CD1c-positive myeloid dendritic cell (primary cell): ENCODE measurements at regions not wholly inside any gene's neighbourhood (a gene's known extent, or its start where the extent isn't known, plus 50 kb on each side); places are given as distances from the start of the nearest gene placed in this dataset.

Experiments used
- DNase-seq: peaks from one replicate; pipeline ENCODE4 v3.0.0-alpha.2; 2016; ENCODE audit errors: extremely low spot score

DNA sequence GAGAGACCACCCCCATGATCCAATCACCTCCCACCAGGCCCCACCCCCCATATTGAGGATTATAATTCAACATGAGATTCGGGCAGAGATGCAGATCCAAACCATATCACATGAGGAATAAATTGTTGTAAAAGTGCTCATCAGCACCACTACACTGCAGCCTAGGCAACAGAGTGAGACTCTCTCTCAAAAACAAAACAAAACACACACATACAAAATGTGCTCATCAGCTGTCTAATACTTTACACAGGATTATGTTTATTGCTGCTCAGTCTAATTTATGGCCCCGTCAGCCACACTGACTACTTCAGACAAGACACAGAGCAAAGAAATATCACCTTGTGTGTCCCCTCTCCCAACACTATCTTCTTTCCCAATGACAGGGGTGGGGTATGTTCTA, 72.9 kb upstream of the PPM1J start:
- no peak for DNase-seq

DNA sequence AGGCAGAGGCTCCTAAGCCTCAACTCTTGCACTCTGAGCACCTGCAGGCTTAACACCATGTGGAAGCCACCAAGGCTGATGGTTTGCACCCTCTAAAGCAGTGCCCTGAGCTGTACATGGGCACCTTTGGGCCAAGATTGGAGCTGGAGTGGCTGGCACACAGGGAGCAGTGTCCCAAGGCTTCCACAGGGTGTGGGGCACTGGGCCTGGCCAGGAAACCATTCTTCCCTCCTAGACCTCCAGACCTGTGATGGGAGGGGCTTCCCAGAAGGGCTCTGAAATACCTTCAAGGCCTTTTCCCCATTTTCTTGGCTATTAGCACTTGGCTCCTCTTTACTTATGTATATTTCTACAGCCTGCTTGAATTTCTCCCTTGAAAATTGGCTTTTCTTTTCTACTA, 67.9 kb upstream of the PPM1J start:
- no peak for DNase-seq

DNA sequence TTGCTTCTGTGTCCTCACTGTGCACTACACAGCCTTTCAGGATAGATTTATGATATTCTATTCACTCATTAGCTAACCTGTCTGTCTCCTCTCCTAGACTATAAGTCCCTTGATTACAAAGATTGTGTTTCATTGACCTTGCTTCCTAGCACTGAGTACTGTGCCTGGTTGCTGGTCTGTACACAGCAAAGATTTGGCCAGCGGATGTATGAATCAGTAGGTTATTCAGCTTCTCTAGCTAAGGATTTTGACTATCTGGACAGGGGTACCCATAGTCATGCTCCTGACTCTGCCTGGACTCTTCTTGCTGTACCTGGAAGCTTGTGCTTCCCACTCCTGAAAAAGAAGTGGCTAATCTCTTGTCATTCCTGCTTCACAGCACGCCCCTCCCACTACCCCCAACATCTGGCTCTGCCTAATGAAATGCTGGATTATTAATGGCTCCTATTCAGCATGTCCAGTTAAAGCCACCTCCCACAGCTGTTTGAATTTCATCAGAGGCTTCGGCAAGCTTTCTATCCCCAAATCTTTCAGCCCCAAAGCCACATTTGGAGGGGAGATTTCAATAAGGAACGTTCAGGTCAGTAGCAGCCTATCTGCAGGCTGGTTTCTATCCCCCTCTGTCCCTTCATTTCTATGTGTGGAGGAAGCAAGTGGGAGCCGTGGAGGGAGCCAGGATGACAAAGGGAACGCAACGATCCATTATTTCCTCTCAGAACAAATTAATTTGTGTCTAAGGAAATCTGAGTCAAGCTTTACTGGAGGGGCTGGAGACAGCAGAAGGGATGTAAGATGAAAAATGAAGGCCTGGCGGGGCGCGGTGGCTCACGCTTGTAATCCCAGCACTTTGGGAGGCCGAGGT, 64.8 kb upstream of the PPM1J start:
- no peak for DNase-seq

DNA sequence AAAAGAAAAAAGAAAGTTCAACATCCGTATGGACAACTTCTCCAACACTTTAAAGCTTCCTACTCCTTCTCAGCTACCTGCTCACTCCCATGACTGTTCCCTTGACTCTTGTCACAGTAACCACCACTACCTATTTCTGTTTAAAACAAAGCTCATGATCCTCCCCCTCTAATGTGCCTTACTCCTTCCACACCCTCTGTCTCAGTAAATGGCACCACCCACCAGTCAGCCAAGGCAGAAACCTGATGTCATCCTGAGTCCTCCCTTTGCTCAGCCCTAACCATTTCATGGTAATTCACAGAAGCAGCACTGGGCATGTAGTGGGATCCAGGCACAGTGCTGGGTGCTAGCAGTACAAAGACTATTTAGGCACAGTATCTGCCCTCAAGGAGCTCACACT, 63.0 kb upstream of the PPM1J start:
- no peak for DNase-seq

GRCh38 chr1:112776688-112777087, 61.6 kb upstream of the PPM1J start:
- no peak for DNase-seq

DNA sequence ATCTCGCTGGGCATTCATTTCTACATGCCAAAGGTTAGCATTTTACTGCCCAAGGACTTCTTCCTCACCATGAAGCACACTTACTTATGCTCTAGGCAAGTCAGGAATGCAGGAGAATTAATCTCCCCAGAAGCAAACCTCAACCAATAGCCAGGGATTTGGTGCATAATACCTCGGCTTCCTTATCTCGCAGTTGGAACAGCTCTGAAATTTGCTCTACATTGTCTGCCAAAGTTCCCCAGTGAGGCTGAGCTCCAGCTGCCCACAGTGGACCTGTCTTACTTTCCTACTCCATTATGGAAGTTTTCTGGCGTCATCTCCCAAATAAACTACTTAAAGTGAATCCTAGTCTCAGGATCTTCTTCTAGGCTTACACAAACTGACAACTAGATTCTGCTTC, 57.6 kb upstream of the PPM1J start:
- no peak for DNase-seq

DNA sequence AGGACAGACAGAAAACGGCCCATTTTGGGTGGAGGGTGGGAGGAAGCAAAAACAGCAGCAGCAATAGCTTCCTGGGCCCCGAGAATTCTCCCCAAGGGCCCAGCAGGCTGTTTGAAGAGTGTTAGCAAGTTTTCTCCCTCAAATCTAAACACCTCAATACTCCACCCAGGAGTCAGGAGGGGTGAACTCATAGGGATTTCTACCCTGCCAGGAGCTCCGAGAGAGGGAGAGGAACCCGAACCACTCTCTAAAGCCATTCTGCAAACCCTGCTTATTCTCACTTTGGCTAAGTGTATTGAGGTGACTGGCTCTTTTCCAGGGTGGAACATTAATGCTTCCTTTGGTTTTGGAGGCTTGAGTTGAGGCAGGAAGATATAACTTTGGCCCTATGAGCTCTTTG, 55.6 kb upstream of the PPM1J start:
- DNase-seq = no peak

- no peak for DNase-seq
These were observed 54.5 kb upstream of the PPM1J start for GRCh38 chr1:112769611-112770010.

GRCh38 chr1:112767646-112768045, 52.5 kb upstream of the PPM1J start:
- no peak for DNase-seq
